ENCODE measurements at regions not wholly inside any gene's neighbourhood (a gene's known extent, or its start where the extent isn't known, plus 50 kb on each side); places are given as distances from the start of the nearest gene placed in this dataset.
"Not testable (repeated sequence)": the region's sequence is repeated elsewhere in the genome, so short reads cannot be mapped to it uniquely, and the experiment has no call there.

DNA sequence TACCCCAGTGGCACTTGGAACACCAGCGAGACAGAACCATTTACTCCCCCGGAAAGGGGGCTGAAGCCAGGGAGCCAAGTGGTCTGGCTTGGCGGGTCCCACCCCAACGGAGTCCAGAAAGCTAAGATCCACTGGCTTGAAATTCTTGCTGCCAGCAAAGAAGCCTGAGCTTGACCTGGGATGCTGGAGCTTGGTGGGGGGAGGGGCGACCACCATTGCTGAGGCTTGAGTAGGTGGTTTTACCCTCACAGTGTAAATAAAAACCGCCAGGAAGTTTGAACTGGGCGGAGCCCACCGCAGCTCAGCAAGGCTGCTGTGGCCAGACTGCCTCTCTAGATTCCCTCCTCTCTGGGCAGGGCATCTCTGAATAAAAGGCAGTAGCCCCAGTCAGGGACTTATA, 62.8 kb downstream of the RPS24 start:
- DNase-seq, result not testable (repeated sequence)

DNA sequence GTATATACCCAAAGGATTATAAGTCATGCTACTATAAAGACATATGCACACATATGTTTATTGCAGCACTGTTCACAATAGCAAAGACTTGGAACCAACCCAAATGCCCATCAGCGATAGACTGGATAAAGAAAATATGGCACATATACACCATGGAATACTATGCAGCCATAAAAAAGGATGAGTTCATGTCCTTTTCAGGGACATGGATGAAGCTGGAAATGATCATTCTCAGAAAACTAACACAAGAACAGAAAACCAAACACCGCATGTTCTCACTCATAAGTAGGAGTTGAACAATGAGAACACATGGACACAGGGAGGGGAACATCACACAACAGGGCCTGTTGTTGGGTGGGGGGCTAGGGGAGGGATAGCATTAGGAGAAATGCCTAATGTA, 68.9 kb downstream of the RPS24 start:
- not testable (repeated sequence) for DNase-seq

DNA sequence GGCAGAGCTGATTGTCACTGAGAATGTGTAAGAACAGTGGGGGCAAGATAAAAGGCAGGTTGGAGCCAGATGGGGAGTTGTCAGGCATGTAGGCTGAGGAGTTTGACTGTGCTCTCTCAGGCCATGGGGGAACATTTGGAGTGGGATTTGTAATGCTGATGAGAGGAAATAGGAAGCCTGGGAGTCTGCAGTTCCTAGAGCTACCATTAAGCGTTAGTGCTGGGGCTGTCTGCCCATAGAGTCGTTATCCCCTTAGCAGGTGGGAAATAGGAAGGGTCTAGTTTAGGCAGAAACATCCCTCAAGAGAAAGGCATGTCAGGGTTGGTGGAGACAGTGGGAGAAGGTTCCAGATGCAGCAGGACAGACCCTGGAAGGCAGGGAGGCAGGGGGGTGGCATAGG, 75.5 kb downstream of the RPS24 start:
- no peak for DNase-seq

DNA sequence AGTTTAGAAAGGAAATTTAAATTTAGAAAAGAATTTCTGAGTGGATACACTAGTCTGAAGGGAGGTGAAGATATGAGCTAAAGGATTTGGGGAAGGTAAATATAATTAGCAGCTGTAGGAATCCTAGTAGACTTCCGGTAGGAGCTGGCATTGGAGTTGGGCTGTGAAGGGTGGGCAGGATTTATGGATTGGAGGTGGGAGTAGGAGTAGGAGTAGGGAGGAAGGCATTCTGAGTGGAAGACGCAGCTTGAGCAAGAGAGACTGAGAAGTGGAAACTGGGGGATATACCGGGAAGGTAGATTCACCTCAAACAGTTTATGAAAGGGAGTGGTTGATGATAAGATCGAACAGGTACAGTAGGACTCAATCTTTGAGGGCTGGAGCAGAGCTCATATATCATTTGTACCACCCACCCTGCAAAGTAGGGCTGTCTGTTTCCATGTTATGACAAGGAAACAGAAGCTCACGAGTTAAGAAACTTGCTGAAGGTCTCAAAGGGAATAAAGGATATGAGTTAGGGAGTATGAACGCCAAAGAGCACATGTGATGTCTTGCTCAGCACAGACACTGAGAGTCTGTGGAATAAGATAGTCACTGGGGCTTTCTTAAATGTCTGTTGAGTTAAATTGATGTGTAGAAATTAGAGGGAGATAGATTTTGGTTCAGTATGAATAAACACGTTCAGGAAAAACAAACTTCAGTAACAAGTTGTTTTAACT, 81.6 kb downstream of the RPS24 start:
- no peak for DNase-seq

DNA sequence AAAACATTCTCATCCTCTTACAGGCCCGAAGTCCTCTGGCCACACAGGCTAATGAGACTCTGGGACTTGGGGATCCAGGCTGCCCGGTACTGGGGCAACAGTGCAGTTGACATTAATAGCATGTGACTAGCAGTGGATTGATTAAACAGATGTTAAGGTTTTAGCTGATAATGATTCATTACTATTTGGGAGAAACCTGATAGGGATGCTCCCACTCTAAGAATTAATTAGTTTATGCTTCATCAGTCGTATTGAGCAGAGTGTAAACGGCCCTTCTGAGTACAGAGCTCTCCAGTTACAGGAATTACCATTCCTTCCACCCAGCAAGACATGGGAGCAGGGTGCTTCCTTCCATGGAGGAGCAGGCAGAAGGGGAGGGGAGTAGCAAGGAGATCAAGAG, 82.7 kb downstream of the RPS24 start:
- DNase-seq, result no peak

DNA sequence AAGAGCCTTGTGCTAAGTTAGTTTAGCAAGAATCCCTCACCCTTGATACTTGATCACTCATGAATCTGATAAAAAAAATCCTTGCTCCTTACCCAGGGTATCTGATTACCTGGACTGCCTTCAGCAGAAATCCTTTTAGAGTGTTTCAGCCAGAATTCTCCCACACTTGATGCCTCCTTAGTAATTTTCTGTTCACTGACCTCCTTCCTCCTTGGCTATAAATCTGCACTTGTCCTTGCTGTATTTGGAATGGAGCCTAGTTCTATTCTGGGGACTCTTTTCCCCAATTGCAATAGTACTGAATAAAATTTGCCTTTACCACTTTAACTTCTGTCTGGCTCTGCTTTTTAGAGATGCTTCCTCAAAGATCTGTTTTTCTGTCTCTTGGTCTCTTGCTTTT, 84.9 kb downstream of the RPS24 start:
- no peak for DNase-seq

DNA sequence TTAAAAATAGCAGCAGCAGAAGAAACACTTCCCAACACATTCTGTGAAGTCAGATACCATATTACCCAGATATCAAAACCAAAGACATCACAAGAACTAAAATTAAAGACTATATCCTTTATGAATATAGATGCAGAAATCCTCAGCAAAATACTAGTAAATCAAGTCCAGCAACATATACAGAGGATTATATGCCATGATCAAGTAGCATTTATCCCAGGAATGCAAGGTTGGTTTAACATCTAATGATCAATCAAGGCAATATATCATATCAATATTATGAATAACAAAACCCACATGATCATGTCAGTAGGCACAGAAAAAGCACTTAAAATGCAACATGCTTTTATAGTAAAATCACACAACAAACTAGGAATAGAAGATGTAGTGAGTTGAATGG, 88.1 kb downstream of the RPS24 start:
- DNase-seq, result no peak

DNA sequence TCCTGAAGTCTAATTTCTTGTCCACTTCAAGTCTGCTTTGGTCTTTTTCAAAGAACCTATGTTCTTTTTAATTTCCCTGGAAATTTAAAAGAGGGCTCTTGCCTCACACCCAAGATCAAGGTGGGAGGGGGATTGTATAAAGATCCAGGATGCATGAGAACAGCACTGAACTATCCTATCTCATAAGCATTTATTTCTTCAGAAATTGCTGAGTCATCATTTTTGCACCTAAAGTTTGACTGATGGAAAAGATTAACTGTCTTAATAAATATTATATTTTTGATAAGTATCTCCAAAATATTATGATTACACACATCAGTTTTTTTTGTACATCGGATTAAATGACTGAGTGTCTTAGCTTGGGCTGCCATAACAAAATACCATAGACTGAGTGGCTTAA, 90.5 kb downstream of the RPS24 start:
- DNase-seq, result no peak

DNA sequence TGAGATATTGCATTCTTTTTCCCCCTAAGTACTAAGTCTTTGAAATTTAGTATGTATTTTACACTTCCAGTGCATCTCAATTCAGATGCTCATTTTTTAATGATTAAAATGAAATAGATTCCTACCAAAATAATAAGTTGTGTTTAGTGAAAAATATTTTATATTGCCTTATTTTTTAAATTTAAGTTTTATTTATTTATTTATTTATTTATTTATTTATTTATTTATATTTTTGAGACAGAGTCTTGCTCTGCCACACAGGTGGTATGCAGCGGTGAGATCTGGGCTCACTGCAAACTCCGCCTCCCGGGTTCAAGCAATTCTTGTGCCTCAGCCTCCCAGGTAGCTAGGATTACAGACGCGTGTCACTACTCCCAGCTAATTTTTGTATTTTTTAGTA, 95.5 kb downstream of the RPS24 start:
- DNase-seq, result no peak

DNA sequence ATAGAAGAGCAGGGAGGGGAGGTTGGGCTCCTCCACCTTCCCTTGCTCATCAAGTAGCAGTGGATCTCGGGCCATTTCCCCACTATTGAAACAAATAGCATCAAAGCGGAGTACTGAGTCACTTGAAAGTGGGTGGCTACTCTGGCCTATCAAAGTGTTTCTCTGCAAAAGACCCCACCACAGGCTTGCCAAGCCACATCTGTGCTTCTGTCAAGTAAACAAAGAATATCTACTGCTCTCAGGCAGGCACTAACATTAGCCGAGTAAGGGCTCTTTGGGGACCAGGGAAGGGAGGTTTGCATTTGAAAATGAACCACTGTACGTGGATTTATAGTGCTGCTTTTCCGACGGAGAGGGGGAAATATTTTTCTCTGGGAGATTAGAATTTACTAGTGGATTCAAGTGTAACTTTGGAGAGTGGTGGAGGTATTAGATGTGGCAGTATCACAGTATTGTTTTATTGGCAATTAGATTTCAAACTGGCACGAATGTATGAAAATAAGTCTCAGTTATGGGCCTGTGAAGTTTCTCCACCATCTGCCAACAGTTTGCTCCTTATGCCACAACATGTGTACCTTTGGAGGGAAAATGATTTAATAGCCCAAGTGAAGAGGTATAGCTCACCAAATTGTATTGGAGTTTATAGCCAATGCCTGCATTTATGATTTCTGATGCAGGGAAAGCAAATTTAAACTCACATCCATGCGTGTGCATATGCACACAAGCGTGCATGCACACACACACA, 97.5 kb downstream of the RPS24 start:
- no peak for DNase-seq

DNA sequence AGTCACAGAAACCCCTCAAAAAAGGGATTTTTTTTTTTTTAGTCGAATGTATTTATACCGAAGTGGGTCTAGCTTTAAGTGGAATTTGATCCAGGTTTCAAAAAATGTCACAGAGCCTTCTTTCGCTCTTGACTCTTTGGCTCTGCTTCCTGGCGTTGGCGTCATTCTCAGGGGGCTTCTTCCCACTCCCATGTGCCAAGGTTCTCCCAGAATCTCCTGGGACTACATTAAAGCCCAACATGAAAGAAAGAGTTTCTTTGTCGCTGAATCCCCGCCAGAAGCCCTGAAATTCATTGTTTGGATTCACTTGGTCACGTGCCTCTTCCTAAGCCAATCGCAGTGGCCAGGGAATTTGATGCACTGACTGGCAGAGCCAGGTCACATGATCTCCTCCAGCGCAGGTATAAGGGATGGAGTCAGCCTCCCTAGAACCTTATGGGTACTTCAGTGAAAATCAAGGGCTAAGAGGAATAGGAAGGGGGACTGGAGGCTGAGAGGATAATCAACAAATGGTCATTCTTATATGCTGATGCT, 101.2 kb downstream of the RPS24 start:
- no peak for DNase-seq

DNA sequence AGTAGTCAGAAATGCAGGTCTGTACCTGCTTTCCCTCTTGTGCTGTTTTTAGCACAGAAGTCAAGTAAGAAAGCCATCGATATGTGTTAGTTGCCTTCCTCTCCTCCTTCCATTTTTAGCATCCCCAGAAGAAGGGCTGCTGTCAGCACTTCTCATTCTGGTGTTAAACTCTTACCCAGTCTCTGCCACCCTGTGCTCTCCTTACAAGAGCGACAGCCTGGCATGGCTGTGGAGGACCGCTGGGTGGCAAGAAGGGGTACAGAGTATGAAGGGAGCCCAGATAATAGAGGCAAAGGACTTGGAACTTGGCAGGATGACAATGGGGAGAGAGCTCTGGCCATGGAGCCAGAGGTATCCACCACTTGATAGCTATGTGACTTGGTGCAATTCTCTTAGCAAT, 103.5 kb downstream of the RPS24 start:
- no peak for DNase-seq

DNA sequence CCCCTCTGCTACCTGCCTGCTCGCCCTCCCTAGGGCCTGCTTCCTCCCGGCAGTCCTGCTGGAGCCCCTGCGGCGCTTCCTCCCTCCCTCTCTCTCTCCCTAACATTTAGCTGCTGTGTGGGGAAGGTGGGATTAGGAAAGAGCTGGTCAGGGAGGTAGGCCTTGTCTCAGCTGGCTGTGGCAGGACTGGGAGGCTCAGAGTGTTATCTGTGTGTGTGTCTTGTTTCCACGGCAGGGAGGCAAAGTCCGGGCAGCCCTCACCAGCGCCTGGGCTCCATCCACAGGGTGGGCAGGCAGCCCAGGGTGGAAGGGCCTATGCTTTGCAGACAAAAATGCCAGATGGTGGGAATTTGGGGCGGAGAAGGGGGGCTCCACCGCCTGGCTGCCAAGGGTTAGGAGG, 105.7 kb downstream of the RPS24 start:
- no peak for DNase-seq

DNA sequence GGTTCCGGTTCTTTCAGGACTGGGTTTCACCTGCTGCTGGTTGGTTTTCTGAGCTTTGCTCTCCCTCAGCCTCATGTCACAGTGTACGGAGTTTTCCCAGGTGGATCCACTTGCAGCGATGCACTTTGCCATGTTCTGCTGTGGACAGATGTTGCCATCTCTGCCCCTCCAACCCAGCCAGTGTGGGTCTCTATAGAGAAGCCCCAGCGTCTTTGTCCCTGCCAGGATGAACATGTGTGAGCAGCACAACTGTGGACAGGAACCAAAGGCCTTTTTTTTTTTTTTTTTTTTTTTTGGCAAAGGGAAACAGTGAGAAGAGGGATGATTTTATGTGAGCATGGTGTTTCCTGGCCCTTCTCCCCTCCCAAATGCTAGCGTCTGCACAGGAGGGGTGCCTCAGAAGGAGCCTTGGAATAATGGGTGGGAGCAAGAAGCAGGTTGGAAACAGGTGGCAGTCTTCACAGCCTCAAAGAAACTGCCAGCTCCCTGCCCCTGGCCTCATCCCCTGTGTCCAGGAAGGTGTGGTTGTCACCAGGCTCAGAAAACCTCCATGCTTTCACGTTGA, 106.5 kb downstream of the RPS24 start:
- no peak for DNase-seq

DNA sequence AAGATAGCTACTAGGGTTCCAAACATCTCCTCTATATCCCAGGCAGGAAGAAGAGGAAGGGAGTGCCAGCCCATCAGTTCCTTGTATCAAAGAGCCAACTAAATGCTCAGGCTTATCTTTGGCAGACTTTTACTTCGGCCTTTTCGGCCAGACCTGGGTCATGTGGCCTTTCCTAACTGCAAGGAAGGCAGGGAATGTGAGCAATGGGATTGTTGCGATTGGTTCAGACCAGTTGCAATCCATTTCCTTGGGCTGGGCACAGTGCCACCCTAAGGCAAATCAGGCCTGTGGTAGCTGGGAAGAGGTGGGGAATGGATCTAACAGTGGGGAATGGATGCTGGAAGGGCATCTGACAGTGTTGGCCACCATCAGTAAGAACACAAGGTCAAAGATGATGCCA, 109.9 kb downstream of the RPS24 start:
- no peak for DNase-seq

DNA sequence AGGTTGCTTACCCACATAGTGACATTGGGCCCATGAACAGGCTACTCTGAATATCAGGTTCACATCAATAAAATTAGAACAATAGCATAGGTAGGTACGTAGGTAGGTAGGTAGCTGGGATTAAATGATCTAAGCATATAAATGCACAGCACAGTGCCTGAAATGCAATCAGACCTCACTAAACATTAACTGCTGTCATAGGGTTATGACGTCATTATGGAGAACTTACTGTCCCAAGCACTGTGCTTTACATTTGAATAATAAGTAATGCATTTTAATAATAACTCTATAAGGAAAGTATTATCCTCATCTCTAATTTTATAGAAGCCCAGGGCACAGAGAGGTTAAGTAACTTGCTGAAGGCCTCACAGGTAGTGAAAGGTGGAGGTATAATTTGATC, 112.5 kb downstream of the RPS24 start:
- DNase-seq, result no peak

DNA sequence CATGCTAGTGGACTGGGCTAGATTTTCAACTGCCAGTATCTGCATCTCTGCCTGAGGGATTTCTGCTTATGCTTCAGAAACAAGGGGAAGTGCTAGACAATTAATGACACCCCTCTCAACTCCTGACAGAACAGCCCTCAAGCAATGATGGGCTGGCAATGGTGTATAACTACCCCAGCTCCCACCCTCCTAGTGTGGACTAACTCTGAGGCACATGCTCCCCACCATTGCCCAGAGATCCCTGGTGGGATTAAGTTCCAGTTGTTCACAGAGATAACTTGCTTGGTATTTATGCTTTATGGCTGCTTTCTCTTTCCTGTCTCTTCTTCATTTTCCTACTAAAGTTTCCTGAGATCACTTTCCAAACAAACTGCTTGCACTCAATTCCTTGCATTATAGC, 113.5 kb downstream of the RPS24 start:
- DNase-seq, result no peak

DNA sequence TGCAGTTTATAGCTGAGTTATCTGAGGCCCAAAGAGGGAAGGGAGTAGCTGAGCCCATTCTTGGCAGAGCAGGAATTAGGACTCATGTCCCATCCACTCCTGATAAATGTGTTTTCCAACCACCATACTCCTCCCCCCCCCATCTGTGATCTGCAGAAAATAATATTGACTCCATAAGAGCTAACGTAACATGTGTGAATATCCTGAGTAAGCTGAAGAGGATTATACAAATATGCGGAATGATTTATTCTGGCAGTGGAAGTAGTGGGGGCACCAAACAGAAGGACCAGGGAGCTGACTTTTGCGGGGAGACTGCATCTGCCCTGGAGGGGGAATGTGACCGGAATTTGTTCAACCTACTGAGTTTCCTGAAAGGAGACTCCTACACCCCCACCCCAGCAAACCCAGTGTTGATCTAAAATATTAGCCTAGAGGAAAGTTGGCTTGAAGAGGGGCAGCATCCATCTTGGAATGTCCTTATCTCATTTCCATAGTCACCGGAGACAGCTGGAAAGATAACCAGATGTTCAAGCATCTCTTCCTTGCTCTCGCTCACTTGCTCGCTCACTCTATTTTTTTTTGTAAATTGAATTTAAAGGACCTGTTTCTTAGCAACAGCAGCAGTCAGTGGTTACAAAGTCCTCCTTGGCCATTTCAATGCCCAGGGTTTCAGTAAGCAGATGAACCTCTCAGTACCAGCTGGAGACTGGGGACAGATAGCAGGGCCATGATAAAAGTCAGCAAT, 114.7 kb downstream of the RPS24 start:
- DNase-seq, result no peak

DNA sequence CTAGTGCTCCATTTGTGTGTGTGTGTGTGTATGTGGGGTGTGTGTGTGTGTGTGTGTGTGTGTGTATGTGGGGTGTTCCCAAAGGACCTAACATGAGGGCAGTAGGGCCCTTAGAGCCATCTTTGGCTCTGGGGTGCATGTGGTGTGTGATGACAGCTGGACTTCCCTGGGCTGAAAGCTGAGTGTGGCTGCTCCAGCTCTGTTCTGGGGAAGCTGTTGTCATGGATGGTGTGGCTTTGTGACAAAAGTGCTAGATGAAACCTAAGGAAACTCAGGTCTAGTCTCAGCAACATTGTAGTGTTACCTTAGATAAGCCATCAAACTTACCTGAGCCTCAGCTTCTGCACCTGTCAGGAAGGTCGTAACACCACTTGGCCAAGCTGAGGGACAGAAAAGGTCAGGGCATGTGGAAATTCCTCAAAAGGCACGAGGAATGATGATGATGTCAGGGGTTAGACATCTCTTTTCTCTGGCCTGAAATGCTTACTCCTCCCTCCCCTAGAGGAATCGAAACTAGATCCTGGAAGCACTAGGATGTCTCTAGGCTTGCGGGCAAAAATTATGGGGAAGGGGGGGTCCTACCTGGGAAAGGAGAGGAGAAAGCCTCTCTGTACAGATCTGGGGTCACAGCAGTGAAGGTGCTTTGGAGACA, 115.4 kb downstream of the RPS24 start:
- DNase-seq, result no peak

DNA sequence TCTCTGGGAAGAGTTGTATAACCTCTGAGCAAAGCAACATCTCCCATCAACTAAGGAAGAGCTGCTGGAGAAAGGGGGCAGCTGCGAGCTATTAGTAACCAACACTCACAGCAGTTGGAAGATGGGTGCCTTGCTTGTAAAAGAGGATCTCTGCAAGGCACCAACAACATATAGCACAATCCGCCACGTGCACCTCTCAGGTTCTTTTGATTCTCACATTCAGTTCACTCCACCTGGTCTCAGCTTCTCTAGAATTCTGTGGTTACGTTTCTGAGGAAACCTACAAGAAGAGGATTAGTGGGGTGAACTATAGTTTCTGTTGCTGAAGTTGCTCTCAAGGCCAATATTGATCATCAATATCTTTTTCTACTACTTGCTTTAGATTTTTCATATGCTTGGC, 117.1 kb downstream of the RPS24 start:
- no peak for DNase-seq

DNA sequence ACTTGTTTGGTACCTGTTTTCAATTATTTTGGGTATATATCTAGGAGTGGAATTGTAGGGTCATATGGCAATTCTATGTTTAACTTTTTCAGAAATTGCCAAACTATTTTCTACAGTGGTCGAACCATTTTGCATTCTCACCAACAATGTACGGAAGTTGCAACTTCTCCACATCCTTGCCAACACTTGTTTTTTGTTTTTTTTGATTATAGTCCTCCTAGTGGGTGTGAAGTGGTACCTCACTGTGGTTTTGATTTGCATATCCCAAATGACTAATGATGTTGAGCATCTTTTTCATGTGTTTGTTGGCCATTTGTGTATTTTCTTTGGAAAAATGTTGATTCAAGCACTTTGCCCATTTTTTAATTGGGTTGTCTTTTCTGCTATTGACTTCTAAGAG, 122.1 kb downstream of the RPS24 start:
- no peak for DNase-seq

DNA sequence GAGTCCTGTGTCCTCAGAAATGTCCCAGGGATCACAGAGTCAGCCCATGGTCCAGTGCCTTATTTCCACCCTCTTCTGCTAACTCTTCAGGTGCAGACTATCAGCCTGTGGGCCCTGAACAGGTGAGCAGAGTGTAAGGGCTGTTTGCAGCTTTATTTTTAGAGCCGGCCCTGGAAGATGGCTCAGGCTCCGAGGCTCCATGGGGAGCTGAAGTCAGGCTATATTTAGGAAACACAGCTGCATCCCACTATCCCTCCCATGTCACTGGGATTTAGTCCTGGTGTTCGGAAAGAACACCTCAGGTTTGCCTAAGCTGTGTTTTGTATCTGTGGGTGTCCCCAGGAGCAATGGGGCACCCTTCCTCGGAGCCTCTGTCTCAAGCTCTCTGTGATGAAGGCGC, 126.9 kb downstream of the RPS24 start:
- no peak for DNase-seq

DNA sequence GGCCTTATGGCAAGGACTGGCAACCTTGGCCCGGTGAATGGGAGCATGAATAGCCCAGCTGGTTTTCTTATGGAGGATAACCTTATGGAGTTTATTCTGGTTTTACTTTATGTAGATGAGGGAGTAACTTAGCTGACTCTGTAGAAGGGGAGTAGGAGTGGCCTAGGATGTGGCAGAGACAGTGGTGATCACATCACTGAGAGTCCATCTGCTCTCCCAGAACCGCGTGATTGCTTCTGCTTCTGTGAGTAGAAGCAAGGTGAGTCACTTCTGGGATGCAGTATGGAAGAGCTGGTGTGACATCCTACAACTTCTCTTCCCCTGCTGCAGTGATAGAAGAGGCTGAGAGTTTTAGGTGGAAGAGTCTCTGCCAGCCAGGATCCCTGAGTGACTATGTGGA, 129.2 kb downstream of the RPS24 start:
- DNase-seq, result no peak
